Sigmoid colon (tissue), 4 donors: ENCODE measurements at regions not wholly inside any gene's neighbourhood (a gene's known extent, or its start where the extent isn't known, plus 50 kb on each side); places are given as distances from the start of the nearest gene placed in this dataset.

Source experiments
- EP300 ChIP-seq, 4 donors: sonication (generic); formaldehyde crosslinking; IDR thresholded peaks; one replicate each; pipeline ENCODE4 v1.6.1; 2017; ENCODE audit warnings: antibody characterized with exemption in 4 of 4
- POLR2A ChIP-seq, 2 donors: fragments of 450-650 bp; IDR thresholded peaks; one replicate each; pipeline ENCODE4 v1.6.1; 2016; ENCODE audit warnings: antibody characterized with exemption in 2 of 2, mild to moderate bottlenecking in 2 of 2, moderate library complexity in 2 of 2
- TF ChIP-seq, protein P1 (sequence below), 4 experiments: fragments of 450-650 bp in 3 of 4; fragments of 200-600 bp in 1 of 4; IDR thresholded peaks; one replicate each; pipeline ENCODE4 v1.5.1; 2016 to 2019; ENCODE audit warnings: antibody characterized with exemption in 4 of 4, mild to moderate bottlenecking in 3 of 4, moderate library complexity in 2 of 4

DNA sequence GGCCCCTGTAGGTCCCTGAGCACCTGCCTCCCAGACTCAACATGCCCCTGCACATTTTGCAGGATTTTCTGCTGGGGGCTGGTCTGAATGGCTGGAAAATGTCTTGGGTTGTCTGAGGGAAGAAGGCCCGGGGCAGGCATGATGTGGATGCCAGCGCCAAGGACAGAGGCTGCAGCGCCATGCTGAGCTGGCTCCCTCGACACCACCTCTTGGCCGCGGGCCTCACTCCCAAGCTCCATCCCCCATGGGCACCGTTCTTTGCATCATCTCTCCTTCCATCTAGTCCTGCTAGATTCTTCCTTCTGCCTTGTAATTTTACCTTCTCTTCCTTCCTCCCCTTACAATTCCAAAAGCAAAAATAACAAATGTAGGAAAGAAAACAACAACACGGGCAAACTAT is 70.6 kb downstream of the ZIC5 start:
- TF ChIP-seq EP300 (IDR thresholded peaks at IDR 0.05) (no peak), POLR2A (IDR thresholded peaks at IDR 0.05) (no peak)
- TF ChIP-seq, protein P1, sequence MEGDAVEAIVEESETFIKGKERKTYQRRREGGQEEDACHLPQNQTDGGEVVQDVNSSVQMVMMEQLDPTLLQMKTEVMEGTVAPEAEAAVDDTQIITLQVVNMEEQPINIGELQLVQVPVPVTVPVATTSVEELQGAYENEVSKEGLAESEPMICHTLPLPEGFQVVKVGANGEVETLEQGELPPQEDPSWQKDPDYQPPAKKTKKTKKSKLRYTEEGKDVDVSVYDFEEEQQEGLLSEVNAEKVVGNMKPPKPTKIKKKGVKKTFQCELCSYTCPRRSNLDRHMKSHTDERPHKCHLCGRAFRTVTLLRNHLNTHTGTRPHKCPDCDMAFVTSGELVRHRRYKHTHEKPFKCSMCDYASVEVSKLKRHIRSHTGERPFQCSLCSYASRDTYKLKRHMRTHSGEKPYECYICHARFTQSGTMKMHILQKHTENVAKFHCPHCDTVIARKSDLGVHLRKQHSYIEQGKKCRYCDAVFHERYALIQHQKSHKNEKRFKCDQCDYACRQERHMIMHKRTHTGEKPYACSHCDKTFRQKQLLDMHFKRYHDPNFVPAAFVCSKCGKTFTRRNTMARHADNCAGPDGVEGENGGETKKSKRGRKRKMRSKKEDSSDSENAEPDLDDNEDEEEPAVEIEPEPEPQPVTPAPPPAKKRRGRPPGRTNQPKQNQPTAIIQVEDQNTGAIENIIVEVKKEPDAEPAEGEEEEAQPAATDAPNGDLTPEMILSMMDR (IDR thresholded peaks at IDR 0.05), result no peak
